ENCODE measurements at regions not wholly inside any gene's neighbourhood (a gene's known extent, or its start where the extent isn't known, plus 50 kb on each side); places are given as distances from the start of the nearest gene placed in this dataset.

- Histone ChIP-seq H3K79me2 (ENCODE audit: insufficient read depth, low read length) (no peaks in the 10 kb centered on the region), H3K4me1 (ENCODE audit: insufficient read depth, low read length) (no peaks in the 10 kb centered on the region), H3K9ac (ENCODE audit: insufficient read depth, low read depth, low read length) (no peak overlapping the region), H3K36me3 (replicated peaks in 1 of 2; ENCODE audit: control insufficient read depth in 1 of 2, insufficient read depth in 2 of 2, low read length in 2 of 2) (no peaks in the 10 kb centered on the region), H3K4me3 (replicated peaks in 1 of 3; ENCODE audit: insufficient read depth in 1 of 3, low read depth in 2 of 3, low read length in 3 of 3) (no peak overlapping the region), H3K4me2 (ENCODE audit: low read depth, low read length) (no peak overlapping the region), H3K27me3 (ENCODE audit: control insufficient read depth in 1 of 2, insufficient read depth in 2 of 2, low read length in 2 of 2) (no peaks in the 10 kb centered on the region), H2AFZ (ENCODE audit: low read length) (no peak overlapping the region), H4K20me1 (ENCODE audit: insufficient read depth, low read length) (no peaks in the 10 kb centered on the region), H3K9me3 (ENCODE audit: low read length) (0 out of 2 replicates have a peak, but pooled peaks cover 4% of the 10 kb centered on the region), H3K27ac (ENCODE audit: extremely low read length, insufficient read depth, low read length) (no peak overlapping the region)
- no peak for TF ChIP-seq ZNF430 (CRISPR knock-in tag; IDR thresholded peaks at IDR 0.05)
- TF ChIP-seq KAT2B (IDR thresholded peaks at IDR 0.05; ENCODE audit: borderline replicate concordance, low read depth, low read length): no peak
- TF ChIP-seq NCOR1 (IDR thresholded peaks at IDR 0.05; ENCODE audit: borderline replicate concordance, low read length): no peak
- no peak for TF ChIP-seq ZNF589 (CRISPR knock-in tag; conservative IDR thresholded peaks at IDR 0.05)
- no peak for TF ChIP-seq ISX (CRISPR knock-in tag; conservative IDR thresholded peaks at IDR 0.05)
- no peak for TF ChIP-seq TBP (CRISPR knock-in tag; IDR thresholded peaks at IDR 0.05)
- TF ChIP-seq ARID2 (CRISPR knock-in tag; IDR thresholded peaks at IDR 0.05; ENCODE audit: borderline replicate concordance): no peak
- no peak for TF ChIP-seq XRCC5 (optimal IDR thresholded peaks at IDR 0.05; ENCODE audit: low read length)
- TF ChIP-seq ZFX (CRISPR knock-in tag; IDR thresholded peaks at IDR 0.05; ENCODE audit: low read depth): no peak
- no peak for TF ChIP-seq ZNF253 (CRISPR knock-in tag; IDR thresholded peaks at IDR 0.05; ENCODE audit: borderline replicate concordance)
- no peak for TF ChIP-seq SOX13 (IDR thresholded peaks at IDR 0.05)
- TF ChIP-seq SOX13 (CRISPR knock-in tag; conservative IDR thresholded peaks at IDR 0.05 in 1 of 2, IDR thresholded peaks at IDR 0.05 in 1 of 2): no peak
- no peak for TF ChIP-seq HCFC1 (IDR thresholded peaks at IDR 0.05; ENCODE audit: low read depth, low read length)
- no peak for TF ChIP-seq ZFP36L1 (CRISPR knock-in tag; IDR thresholded peaks at IDR 0.05)
- TF ChIP-seq ZNF160 (CRISPR knock-in tag; IDR thresholded peaks at IDR 0.05): no peak
- TF ChIP-seq MBD4 (IDR thresholded peaks at IDR 0.05; ENCODE audit: borderline replicate concordance, low read length): no peak
- no peak for TF ChIP-seq ZNF709 (CRISPR knock-in tag; IDR thresholded peaks at IDR 0.05)
- no peak for TF ChIP-seq HOXA7 (CRISPR knock-in tag; IDR thresholded peaks at IDR 0.05)
- TF ChIP-seq ELF3 (CRISPR knock-in tag; IDR thresholded peaks at IDR 0.05): no peak
- no peak for TF ChIP-seq TP53 (CRISPR knock-in tag; conservative IDR thresholded peaks at IDR 0.05)
- 0% methylated on average over 2 of the region's 2 CpGs for WGBS (ENCODE audit: low lambda C conversion rate)
- FAIRE-seq (no peak), ATAC-seq (no peak), DNase-seq (ENCODE audit: low spot score) (no peak)
- in situ Hi-C loops (cut with HindIII; ENCODE audit: extremely low pct_ligation_motif_present, low pct_unique_long_range_greater_than_20kb) (no loop called here), intact Hi-C loops (cut with micrococcal nuclease; ENCODE audit: unreplicated experiment) (no loop called here)
- POLR2A ChIA-PET: no interaction called here
- BruUV-seq (replicated peaks): no TSS peak
- CTCF ChIA-PET (ENCODE audit: low intra/inter-chr PET ratio, low total read pairs): no interaction called here
These were observed 49.9 kb upstream of the PPP1R3A start for GRCh38 chr7:113968713-113969112.
